Activated CD4-positive, alpha-beta T cell treated with anti-CD3 and anti-CD28 coated beads for 48 hours (primary cell): ENCODE measurements at regions not wholly inside any gene's neighbourhood (a gene's known extent, or its start where the extent isn't known, plus 50 kb on each side); places are given as distances from the start of the nearest gene placed in this dataset.

Experiments used
- DNase-seq: peaks from one replicate; pipeline ENCODE4 v3.0.0-alpha.2; 2020

DNA sequence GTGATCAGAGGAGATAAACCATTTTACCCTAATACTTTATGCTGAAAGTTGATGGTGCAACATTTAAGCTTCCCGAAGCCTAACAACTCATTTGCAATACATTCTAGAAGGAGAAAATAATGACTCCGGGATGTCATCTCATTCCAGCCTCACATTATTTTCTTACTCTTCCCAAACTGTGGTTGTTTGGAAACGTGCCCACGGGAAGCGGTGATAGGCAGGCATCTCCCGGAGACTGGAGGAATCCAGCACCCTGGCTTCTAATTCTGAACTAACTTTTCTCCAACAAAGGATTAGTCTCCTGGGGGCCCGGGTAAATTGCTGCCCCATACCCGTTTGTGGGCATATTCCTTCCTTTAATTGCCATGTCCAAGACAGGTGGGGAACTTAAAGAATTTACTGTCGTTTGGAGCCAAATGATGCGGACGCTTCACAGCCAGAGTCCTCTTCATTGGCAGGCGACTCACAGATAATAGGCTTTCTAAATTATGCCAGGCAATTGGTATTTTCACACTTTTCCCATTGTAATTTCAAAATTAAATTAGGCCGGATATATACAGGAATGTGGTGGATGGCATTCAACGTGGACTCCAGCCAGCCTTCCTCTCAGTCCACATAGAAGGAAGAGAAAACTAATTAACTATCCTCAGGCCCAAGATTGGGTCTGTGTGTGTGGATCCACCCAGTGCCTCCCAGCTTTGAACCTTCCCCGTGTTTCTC lies 278.1 kb downstream of the AJAP1 start:
- no peak for DNase-seq

DNA sequence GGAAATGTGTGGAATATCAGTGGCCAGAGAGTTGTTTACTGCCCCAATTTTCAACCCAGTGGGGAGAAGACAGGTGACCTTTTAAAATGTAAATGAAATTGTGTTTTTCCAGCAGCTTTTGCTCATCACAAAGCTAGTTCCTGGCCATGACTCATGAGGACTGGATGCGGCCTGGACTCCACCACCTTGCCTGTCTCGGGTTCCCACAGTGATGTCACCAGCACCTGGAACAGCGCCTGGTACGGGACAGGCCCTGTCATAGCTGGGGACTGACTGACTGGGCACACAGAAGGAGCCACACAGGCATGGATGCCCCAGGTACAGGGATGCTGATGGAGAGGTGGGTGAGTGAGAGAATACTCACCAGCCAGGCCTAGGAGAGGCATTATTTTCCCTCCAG lies 277.1 kb downstream of the AJAP1 start:
- DNase-seq: no peak

GRCh38 chr1:4928186-4928585 lies 273.8 kb downstream of the AJAP1 start:
- DNase-seq: no peak

DNA sequence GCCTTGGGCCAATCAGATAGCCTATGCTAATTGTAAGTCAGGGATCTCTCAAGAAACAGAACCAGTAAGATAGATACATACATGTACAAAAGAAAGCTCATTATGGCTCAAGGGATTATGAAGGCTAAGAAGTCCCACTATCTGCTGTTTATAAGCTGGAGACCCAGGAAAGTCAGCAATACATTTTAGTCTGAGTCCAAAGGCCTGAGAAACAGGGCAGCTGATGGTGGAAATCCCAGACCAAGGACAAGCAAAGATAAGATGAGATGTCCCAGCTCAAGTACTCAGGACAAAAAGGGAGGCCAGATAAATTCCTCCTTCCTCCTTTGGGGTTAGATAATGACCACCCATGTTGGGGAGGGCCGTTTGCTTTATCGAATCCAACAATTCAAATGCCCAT lies 269.9 kb downstream of the AJAP1 start:
- no peak for DNase-seq

DNA sequence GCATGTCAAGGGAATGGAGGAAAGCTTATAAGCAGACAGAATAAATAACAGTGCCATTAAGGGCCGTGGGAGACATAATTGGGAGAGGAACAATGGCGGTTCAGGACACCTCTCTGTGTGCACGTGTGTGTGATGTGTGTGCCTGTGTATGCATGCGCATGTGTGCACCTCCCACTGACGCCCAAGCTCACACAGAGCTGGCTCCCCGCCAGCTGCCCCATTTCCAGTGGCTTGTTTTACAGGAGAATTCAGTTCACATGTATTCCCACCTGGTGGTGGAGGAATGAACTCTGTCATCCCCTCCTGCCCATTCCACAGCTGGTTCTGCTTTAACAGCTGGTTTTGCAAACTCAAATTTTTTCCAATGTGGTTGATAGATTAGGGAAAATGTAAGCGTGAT lies 262.2 kb downstream of the AJAP1 start:
- DNase-seq: no peak

DNA sequence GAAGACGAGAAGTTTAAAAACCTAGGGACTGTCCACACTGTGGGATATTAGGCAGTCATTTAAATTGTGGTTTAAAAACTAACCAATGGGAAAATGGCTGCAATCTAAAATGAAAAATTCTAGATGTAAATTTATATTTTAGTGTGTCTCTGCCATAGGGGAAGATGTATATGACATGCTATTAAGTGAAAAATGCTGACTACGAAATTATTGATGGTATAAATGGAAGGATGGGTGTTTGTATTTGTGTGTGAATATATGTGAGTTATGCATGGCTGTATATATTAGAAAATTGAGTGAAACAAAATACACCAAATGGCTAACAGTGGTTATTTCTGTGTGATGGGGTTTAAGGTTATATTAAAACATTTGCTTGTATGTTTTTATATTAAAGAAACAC lies 260.7 kb downstream of the AJAP1 start:
- DNase-seq: no peak

- DNase-seq: no peak
These were observed 254.1 kb downstream of the AJAP1 start for GRCh38 chr1:4908486-4908885.

DNA sequence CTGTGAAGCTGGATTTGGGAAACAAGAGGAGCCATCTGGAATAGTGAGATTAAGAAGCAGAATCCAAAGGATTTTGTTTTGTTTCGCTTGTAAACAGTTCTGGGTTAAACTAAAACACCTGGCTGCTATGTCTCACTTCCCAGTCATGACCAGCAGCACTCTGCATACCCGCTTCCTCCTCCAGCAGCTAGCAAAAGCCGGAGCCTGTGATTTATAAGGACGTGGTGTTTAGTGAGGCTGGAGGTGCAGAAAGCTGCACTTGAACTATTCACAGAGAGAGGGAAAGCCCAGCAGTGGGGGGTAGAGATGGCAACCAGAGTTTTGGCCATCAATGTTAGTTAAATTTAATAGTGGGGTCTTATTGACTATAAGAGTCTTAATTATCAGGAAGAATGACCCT lies 240.2 kb downstream of the AJAP1 start:
- DNase-seq: no peak

DNA sequence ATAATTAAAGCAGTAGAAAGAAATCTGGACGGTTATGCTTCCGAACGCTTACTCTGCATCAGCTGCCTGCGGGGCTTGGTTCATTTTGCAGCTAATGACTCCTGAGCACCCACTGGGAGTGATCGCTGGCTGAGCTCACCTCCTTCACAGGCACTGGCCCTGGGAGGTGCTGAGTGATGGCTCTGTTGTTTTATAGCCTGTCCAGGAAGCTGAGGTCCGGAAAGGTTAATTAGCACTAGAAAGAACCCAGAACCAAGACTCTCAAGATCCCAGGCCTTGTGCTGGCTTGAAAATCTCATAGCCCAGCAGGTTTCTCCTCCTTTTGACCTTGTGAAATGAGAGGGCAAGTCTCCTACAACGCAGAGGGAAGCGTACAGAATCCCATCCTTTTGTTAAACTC lies 226.2 kb downstream of the AJAP1 start:
- no peak for DNase-seq

DNA sequence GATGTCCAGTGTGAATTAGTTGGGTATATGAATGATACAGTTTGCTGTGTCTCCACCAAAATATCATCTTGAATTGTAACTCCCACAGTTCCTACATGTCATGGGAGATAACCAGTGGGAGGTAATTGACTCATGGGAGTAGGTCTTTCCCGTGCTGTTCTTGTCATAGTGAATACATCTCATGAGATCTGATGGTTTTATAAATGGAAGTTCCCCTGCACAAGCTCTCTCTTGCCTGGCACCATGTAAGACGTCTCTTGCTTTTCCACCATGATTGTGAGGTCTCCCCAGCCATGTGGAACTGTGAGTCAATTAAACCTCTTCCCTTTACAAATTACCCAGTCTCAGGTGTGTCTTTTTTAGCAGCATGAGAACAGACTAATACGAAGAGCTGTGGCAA lies 223.0 kb downstream of the AJAP1 start:
- DNase-seq: no peak

- no peak for DNase-seq
These were observed 217.0 kb downstream of the AJAP1 start for GRCh38 chr1:4871373-4871772.

DNA sequence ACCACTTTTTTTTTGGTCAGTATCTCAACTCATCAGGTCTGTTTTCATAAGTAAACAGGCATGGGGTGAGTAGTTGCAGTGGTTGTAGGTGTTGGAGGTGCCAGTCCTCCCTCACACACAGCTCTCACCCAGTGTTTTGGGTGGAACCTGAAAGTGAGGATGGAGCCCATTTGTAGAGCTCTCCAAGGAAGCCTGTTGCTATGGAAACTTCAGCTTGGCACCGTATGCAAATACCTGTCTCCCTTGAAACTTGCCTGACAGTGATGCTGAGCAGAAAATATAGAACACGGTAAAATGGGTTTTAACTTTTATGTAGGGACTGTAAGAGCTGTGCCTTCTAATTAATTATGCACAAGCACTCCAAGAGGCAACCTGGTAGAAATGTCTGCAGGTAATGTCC lies 214.1 kb downstream of the AJAP1 start:
- DNase-seq: no peak

GRCh38 chr1:4856396-4856795 lies 202.0 kb downstream of the AJAP1 start:
- DNase-seq: no peak

DNA sequence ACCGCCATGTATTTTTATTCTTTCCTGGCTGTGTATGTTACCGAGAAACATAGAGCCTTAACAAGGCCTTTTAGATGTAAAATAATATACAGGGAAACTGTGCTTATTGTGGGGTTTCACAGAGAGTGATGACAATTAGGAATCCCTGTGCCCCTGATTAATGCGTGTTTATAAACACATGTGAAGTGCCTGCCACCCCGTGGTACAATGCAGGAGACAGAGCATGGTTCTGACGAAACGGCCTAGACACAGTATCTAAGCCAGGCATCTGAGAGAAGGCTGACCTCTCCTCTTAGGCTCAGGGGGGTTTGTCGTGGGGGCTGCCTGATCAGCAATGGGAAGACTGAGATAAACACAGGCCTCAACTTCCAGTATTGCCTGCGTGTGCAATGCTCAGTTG lies 200.0 kb downstream of the AJAP1 start:
- DNase-seq: no peak

GRCh38 chr1:4853904-4854303 lies 199.5 kb downstream of the AJAP1 start:
- no peak for DNase-seq

DNA sequence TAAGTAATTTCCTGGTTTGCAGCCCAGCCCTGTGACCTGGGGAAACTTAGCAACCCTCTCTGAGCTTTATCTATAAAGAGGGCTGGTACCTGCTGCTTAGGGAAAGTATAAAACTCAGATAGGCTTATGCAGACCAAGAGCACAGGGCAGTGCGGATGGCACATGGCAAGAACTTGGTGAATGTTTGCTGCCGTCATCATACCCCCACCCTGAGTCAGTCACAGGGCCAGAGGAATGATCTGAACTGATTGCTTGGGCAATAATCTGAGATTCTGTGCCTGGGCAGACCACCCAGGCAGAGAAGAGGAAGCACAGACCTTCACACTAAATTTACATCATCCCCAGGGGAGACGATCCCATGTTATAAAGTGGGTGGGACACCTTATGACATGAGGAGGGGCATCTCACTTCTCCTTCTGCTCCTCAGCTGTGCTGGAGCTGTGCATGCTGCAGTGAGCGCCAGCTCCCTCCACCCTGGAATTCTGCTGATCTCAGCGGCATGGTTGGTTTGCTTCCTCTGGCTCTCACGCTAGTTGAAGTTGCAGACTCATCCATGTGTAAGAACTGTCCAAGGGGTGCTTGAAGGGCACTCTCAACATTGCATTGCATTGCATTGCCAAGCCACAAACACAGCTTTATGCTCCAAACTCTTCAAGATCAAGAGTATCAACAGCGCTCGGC lies 197.1 kb downstream of the AJAP1 start:
- no peak for DNase-seq

DNA sequence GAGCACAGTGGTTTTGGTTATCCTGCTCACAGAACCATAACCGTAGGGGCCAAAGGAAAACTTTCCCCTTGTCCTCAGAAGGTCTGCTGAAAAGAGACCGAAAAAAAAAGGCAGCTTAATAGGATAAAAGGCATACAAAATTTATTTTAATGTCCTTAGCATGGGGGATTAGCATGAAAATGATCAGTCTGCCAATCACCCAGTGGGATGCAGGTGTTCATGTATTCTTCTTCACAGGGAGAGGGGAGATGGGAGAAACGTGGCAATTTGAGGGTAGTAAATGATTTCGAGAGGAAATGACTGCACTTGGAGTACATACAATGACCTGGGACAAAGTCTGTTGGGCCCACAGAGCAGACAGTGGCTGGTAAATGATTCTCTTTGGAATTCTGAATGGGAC lies 194.0 kb downstream of the AJAP1 start:
- DNase-seq: no peak

DNA sequence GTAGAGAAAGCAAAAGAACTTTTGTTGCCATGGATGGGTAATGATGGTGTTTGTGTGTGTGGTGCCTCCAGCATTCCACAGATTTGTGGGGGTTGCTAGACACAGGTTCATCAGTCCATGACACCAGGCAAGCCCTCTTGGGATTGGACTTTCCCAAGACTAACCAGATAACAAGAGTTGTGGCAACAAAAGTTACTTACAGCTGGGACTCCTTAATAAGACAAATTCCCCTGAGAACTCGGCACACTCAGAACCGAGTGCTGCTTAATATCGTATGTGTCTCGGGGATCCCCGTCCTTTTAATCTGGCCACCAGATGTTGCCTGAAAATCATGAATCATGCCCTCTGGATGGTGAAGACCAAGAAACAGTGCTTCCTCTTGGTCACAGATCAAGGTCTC lies 193.3 kb downstream of the AJAP1 start:
- no peak for DNase-seq
